HL-60 (cell line): ENCODE measurements at regions not wholly inside any gene's neighbourhood (a gene's known extent, or its start where the extent isn't known, plus 50 kb on each side); places are given as distances from the start of the nearest gene placed in this dataset.
A peak's percentile ranks its signal among the peaks of the same experiment; 100 is the strongest.

Experiments used
- DNase-seq, 2 experiments: peaks; one replicate each; pipeline ENCODE4 v3.0.0-alpha.2; 2010 to 2020; ENCODE audit warnings: low read depth in 1 of 2, low spot score in 1 of 2
- H3K27ac ChIP-seq: fragments of 250-450 bp; sonication (Bioruptor Pico); replicated peaks from 2 replicates; pipeline ENCODE4 v1.5.1; 2020; ENCODE audit warnings: mild to moderate bottlenecking, moderate library complexity
- H3K27me3 ChIP-seq: fragments of 250-450 bp; sonication (Bioruptor Pico); 2 replicates; pipeline ENCODE4 v1.5.1; 2021; ENCODE audit warnings: mild to moderate bottlenecking, moderate library complexity; ENCODE audit not compliant: insufficient read depth, poor library complexity, severe bottlenecking
- H3K4me3 ChIP-seq: replicated peaks from 2 replicates; pipeline ENCODE4 v1.5.1; 2011; ENCODE audit warnings: mild to moderate bottlenecking, control low read depth, low read length; ENCODE audit not compliant: insufficient read depth
- GABPA ChIP-seq: IDR thresholded peaks from 2 replicates; pipeline ENCODE4 v1.6.1; 2012; ENCODE audit warnings: low read depth
- POLR2AphosphoS5 ChIP-seq: IDR thresholded peaks from 2 replicates; pipeline ENCODE4 v1.6.1; 2012; ENCODE audit warnings: low read depth
- SPI1 ChIP-seq: IDR thresholded peaks from 2 replicates; pipeline ENCODE4 v1.6.1; 2012; ENCODE audit warnings: low read depth, mild to moderate bottlenecking, borderline replicate concordance
- TF ChIP-seq, protein P1 (sequence below): IDR thresholded peaks from one replicate; pipeline ENCODE4 v1.5.1; 2011; ENCODE audit warnings: low read length, control low read depth, inconsistent platforms; ENCODE audit not compliant: insufficient read depth
- TF ChIP-seq, protein P2 (sequence below): IDR thresholded peaks from 2 replicates; pipeline ENCODE4 v1.6.1; 2012; ENCODE audit warnings: low read depth; ENCODE audit not compliant: insufficient replicate concordance

DNA sequence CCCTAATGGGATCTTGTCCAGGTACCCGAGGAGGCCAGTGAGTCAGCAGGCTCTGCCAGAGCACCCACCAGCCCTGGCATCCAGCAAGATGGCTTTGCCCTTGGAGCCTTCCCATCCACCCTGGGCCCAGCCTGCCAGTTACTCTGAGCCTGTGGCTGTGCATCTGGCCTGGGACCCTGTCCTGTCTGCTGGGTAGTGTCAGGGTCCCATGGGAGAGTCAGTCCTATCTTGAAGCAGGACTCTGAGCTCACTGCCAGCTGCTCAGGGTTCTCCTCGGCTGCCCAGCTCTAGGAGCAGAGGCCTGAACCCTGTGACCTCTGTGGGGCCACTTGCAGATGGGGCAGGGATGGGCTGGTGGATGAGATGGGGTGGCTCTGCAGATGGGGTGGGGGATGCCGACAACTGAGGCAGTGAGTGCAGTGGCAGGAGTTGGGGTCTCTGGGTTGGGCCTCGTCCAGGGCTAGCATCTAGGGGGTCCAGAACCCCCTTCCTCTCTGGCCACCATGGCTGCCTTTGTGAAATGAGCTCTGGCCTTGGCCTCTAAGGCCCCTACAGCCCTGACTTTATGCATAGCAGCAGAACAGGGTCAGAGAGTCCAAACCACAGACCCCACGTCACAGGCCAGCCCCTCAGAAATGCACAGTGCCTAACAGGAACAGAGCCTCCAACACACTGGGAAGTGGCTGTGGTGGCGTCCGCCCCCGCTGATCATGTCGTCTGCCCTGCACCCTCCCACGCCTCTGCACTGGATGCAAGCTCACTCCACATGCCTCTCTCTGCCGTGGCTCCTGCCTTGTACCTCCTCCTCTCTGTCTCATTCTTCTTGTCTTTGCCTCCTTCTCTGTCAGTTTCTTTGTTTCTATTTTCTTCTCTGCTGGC, 88.1 kb upstream of the RET start:
- DNase-seq, result peak; percentile 73 to 87
- TF ChIP-seq SPI1, result peak; percentile 66; the same call in 1 of the 2 replicates
- peak; percentile 92 for TF ChIP-seq POLR2AphosphoS5
- no peak for TF ChIP-seq GABPA
- no peaks in the 10 kb centered on the region for H3K27me3 ChIP-seq
- peak overlapping the region; percentile 64 for H3K27ac ChIP-seq
- H3K4me3 ChIP-seq, result no peak overlapping the region

GRCh38 chr10:42989481-42989921, 87.4 kb upstream of the RET start:
- TF ChIP-seq, protein P1, sequence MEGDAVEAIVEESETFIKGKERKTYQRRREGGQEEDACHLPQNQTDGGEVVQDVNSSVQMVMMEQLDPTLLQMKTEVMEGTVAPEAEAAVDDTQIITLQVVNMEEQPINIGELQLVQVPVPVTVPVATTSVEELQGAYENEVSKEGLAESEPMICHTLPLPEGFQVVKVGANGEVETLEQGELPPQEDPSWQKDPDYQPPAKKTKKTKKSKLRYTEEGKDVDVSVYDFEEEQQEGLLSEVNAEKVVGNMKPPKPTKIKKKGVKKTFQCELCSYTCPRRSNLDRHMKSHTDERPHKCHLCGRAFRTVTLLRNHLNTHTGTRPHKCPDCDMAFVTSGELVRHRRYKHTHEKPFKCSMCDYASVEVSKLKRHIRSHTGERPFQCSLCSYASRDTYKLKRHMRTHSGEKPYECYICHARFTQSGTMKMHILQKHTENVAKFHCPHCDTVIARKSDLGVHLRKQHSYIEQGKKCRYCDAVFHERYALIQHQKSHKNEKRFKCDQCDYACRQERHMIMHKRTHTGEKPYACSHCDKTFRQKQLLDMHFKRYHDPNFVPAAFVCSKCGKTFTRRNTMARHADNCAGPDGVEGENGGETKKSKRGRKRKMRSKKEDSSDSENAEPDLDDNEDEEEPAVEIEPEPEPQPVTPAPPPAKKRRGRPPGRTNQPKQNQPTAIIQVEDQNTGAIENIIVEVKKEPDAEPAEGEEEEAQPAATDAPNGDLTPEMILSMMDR, result no peak
- TF ChIP-seq, protein P2, sequence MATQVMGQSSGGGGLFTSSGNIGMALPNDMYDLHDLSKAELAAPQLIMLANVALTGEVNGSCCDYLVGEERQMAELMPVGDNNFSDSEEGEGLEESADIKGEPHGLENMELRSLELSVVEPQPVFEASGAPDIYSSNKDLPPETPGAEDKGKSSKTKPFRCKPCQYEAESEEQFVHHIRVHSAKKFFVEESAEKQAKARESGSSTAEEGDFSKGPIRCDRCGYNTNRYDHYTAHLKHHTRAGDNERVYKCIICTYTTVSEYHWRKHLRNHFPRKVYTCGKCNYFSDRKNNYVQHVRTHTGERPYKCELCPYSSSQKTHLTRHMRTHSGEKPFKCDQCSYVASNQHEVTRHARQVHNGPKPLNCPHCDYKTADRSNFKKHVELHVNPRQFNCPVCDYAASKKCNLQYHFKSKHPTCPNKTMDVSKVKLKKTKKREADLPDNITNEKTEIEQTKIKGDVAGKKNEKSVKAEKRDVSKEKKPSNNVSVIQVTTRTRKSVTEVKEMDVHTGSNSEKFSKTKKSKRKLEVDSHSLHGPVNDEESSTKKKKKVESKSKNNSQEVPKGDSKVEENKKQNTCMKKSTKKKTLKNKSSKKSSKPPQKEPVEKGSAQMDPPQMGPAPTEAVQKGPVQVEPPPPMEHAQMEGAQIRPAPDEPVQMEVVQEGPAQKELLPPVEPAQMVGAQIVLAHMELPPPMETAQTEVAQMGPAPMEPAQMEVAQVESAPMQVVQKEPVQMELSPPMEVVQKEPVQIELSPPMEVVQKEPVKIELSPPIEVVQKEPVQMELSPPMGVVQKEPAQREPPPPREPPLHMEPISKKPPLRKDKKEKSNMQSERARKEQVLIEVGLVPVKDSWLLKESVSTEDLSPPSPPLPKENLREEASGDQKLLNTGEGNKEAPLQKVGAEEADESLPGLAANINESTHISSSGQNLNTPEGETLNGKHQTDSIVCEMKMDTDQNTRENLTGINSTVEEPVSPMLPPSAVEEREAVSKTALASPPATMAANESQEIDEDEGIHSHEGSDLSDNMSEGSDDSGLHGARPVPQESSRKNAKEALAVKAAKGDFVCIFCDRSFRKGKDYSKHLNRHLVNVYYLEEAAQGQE, result no peak
- TF ChIP-seq SPI1, result no peak
- Histone ChIP-seq H3K4me3 (no peak overlapping the region), H3K27ac (peak overlapping the region; percentile 64), H3K27me3 (no peaks in the 10 kb centered on the region)
- DNase-seq, result no peak

DNA sequence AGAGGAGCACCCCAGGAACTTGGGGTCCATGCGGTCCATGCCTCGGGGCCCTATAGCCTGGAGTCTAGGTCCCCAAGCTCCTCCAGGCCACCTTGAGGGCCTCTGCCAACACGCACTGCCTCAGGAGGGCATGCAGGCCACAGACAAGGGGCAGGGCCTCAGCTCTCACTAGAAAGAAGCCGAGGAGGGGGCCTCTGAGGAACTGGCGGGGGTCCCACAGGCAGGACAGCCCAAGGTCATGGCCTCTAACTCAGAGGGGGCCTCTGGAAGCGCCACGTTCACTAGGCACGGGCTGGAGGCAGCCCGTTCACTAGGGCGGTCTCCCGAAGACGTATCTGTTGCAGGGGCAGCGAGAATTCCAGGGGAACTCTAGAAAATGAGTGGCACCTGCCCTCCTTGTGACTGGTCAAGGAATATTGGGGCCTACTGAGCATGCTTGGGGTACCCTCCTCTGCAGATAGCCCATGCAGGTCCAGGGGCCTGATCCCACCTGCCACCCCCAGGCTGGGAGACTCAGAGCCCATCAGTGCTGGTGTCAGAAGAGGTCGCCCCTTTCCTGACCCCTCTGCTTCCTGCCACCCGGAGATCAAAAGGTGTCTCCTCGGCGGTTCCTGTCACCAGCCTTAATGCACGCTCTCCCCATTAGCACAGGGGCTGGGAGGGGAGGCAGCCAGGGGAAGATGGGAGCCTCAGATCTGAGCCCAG, 86.7 kb upstream of the RET start:
- no peaks in the 10 kb centered on the region for H3K27me3 ChIP-seq
- H3K4me3 ChIP-seq, result no peak overlapping the region
- TF ChIP-seq POLR2AphosphoS5 (no peak), SPI1 (no peak), GABPA (no peak)
- TF ChIP-seq, protein P1, result no peak
- TF ChIP-seq, protein P2, result no peak
- no peak for DNase-seq
- no peak overlapping the region for H3K27ac ChIP-seq
